COR-L47 (cell line): ENCODE measurements at regions not wholly inside any gene's neighbourhood (a gene's known extent, or its start where the extent isn't known, plus 50 kb on each side); places are given as distances from the start of the nearest gene placed in this dataset.
"Not testable (repeated sequence)": the region's sequence is repeated elsewhere in the genome, so short reads cannot be mapped to it uniquely, and the experiment has no call there.

Experiments used
- DNase-seq: peaks from one replicate; lab custom pipeline; 2025; lab: John Stamatoyannopoulos, UW

DNA sequence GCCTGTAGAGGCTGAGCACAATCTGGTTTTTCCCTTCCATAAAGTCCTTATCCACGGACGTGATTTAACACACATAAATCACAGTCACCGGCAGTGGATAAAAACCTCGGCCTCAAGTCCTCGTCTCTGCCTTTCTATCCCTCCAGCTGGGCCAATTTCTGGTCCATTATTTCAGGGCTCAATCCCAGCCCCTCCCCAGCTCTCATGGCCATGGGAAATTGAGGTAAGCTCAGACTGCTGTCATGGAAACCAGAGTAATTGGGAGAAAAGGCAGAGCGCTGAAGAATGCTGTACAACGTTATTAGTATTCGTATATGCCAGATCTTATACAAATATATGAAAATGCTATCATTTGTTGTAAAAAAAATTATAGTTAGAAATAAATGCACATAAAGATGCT is 86.2 kb upstream of the USP29 start:
- DNase-seq = no peak

DNA sequence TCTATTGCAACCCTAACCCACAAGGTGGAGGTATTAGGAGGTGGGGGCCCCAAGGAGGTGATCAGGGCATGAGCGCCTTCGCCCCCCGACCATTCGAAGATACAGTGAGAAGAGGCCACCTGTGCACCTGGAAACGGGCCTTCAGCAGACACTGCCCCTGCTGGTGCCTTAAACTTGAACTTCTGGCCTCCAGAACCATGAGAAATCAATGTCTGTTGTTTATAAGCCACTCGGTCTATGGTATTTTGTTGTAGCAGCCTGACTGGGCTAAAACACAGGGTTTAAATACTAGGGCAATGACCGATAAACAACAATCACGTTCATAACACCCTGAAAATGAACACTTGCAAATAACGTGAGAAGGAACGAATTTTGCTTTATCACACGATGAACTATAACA is 85.2 kb upstream of the USP29 start:
- DNase-seq = no peak

DNA sequence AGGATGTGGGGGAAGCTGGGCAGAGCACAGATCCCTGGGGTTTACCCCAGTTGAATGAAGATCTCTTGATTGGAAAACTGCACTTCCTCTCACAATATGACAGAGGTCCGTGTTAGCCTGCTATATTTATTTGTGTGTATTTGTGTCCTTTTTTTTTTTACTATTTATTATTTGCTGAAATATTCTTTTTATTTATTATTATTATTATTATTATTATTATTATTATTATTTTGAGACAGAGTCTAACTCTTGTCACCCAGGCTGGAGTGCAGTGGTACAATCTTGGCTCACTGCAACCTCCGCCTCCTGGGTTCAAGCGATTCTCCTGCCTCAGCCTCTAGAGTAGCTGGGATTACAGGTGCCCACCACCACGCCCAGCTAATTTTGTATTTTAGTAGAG is 84.0 kb upstream of the USP29 start:
- not testable (repeated sequence) for DNase-seq

DNA sequence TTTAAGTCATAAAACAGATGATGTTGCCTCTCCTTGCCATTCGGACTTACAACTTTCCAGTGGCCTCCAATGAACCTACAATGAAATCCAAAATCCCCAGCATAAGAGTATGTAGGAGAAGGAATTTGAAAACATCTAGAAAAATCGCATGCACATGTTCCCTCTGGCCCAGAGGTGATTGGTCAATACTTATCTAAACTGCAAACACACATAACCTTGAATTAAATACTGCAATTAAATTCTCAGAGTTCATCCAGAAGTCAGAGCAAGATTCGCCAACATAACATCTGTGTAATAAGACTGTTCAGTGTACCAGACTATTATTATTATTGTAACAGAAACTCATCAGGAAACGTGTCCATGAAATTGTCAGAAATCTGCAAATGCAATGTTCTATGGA is 82.2 kb upstream of the USP29 start:
- DNase-seq = no peak

DNA sequence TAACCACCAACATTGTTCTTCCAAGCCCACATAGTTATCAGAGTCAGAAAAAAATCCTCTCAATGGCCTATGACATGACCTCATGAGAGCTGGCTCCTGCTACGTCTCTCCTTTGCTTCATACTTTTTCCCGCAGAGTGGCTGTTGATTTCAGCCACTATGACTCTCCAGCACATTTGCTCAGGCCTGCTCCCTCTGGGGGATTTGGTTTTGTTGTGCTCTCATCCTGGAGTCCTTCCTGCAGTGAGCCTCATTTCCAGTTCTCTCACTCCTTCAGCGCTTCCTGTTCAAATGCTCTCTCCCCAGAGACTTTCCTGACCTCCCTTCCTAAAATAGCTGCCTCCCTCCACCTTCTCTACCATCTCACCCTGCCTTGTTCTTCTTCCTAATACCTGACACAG is 72.0 kb upstream of the USP29 start:
- no peak for DNase-seq

DNA sequence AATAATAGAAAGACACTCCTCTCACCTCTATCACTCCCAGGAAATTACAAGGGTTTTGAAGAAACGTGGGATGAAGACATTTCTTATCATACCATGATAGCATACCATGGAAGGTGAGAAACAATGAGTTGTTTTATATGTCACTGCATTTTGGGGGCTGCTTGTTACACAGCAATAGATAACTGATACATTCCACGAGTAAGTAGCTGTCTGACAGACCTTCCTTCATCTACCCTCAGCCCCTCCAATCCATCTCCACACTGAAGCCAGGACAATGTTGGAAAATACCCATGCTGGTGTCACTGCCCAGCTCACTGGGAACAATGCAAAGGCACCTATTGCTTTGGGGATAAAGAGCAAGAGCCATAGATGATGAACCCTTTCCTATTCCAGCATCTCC is 68.9 kb upstream of the USP29 start:
- DNase-seq = no peak

DNA sequence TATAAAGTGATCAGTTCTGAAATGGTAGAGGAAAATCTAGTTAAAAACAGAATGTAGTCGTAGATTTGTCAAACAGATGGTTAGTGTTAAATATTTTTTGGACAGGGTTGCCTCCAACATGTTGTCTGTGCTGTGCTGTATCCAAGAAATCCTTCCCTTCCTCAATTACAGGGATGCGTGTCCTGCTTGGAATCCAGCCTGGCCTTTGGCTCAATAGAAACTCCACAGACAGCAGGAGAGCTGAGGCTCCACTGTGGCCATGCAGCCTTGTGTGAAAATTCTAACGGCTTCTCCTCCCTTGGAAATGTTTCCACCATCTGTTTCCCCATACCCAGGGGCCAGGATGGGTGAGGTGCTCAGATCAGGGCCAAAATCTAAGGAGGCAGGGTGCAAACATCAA is 67.7 kb upstream of the USP29 start:
- no peak for DNase-seq

DNA sequence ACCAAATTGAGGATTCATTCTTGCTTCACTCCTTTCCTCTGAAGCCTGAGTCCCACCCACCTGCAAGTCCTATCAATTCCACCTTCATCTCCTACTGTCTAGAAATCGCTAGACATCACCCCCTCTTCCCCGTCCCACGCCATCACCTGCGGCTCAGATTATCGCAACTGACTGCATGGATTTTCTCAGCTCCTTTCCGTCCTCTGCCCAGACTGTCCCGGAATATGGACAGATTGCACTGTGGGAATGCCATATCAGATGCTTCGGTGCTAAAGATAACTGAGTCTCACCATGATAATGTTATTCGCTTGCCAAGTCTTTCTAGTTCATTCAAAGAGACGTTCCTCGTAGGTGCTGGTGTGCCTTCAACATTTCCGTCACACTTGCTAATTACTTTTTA is 66.4 kb upstream of the USP29 start:
- no peak for DNase-seq

DNA sequence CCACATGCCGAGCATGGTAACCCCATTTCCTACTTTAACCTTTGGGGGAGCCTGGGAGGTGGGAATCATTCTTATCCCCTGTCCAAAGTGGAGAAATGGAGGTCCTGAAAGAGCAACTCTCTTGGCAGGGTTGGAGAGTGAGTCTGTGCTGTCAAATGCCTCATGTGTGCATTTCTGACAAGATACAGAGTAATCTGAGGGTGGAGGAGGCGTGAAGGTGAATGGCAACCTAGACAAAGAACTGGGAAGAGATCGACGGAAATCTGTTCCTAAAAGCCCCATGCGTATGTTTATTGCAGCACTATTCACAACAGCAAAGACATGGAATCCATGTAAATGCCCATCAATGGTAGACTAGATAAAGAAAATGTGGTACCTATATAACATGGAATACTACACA is 63.8 kb upstream of the USP29 start:
- DNase-seq = no peak

DNA sequence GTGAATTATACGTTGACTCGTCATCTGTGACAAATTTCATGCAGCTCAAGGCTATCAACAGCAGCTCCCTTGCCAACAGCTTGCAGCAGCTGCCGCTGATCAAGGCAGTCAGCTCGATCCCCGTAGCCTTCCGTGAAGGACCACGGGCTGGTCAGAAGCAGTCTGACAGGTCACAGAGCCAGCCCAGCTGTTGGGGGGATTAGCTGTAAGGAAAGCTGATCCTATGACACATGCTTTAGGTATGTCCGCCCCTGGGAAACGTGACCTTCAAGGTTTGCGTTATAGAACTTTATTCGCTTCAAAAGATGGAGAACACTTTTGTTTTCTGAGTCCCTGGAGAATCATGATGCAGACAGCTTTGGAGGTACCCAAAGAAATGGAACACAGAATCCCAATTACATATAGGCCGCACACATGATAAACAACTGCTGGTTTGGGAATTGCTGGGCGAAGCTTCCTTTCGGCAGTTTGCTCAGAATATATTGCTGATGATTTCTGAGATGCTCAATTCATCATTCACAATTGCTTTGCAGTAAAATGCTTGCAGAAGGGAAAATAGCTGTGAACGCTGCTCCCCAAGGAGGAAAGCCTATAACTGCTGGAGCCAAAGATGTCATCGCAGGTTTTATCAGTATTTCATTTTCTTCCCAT is 62.6 kb upstream of the USP29 start:
- DNase-seq = no peak

DNA sequence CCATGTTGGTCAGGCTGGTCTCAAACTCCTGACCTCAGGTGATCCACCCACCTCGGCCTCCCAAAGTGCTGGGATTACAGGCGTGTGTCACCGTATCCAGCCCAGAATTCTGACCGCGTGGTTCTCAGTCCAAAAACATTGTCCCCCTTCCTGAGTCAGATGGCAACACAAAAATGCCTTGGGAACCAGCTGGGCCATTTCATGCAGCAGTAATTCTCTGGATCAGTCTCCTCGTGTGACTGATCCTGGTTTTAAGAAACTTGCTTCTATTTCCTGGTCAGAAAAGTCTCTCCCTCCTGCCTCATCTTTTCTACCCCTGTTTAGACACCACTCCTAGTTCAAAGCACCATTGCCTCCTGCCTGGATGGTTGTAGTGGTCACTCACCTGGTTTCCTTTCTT is 60.9 kb upstream of the USP29 start:
- no peak for DNase-seq

DNA sequence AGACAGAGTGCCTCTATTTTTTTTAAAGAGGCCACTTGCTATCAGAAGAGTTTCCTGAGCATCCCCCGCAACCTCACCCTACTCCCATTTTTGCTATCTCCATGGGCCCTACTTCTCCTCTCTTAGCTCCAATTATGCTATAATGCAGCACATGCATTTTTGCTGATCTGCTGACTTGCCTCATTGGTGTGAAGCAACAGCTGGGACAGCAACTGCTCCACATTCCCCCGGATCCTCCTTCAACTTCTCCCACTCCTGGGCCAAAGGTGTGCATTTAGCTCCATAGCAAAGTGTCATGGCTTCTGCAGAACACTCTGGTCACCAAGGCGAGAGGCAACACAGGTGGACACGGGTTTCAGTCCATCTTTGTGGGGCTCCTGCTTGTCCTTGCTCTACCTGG is 56.7 kb upstream of the USP29 start:
- DNase-seq = no peak

DNA sequence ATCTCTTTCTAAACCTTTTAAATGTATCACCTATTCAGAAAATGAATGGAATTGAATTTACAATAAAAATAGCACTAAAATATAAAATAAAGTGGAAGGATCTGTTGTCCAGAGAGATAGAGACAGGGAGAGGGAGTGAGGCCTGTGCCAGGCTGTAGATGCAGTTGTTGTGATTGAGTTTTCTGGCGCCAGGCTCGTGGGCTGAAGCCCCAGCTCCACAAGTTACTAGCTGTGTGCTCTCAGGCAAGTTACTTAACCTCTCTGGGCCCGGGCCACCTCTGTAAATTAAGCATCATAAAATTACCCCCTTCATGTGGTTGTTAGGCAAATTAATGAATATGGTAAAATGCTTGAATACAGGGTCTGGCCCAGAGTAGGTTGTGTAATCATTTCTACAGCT is 52.3 kb upstream of the USP29 start:
- DNase-seq = no peak

DNA sequence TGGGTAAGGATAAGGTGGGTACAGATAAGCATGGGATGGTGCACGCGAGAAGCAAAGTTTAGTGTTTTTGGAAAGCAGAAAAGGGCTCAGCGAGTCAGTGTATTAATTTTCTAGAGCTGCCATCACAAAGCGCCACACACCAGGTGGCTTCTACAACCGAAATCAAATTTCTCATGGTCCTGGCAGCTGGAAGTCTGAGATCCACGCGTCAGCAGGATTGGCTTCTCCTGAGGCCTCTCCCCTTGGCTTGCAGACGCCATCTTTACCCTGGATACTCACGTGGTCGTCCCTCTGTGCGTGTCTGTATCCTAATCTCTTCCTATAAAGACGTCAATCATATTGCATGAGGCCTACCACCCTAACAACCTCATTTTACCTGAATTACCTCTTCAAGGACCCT is 51.5 kb upstream of the USP29 start:
- DNase-seq = no peak

DNA sequence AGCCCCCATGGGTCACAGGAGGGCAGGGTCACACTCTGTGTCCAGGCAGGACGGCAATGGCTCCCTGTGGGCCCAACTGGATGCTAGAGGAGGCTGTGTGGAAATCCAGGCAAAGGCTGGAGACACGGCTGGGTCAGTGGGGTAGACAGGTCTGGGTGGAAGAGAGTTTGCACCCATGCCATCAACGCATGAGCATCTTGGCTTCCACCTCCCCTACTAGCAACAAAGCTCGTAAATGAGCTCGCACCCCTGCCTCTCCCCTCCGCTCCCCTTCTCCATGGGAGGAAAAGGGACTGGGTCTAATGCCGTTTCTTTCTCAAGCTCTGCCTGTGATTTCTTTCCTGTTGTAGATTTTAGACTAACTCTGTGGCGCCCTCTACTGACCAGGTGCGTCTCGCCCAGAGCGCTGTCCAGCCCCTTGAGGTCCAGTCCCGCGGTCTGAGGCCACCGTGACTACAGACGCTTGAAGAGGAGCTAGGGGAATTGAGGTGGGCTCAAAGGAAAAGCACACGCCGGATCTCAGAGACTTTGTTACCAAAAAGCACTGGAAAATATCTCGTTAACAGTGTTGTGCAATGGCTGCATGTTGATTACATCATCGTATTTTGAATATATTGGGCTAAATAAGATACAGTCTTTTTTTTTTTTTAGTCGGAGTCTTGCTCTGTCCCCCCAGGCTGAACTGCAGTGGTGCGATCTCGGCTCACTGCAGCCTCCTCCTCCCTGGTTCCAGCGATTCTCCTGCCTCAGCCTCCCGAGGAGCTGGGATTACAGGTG is 50.7 kb upstream of the USP29 start:
- no peak for DNase-seq
